Muscle of leg (tissue), 3 donors: ENCODE measurements at regions not wholly inside any gene's neighbourhood (a gene's known extent, or its start where the extent isn't known, plus 50 kb on each side); places are given as distances from the start of the nearest gene placed in this dataset.

Experiments used
- DNase-seq: peaks from one replicate; pipeline ENCODE4 v3.0.0; 2013
- H3K27ac ChIP-seq: one replicate; pipeline ENCODE4 v1.5.1; 2013; ENCODE audit warnings: mild to moderate bottlenecking, low read length, control low read depth
- H3K27me3 ChIP-seq: one replicate; pipeline ENCODE4 v1.6.1; 2013; ENCODE audit warnings: low read length; ENCODE audit not compliant: control insufficient read depth, insufficient read depth
- H3K36me3 ChIP-seq: one replicate; pipeline ENCODE4 v1.6.1; 2013; ENCODE audit warnings: low read length; ENCODE audit not compliant: control insufficient read depth, insufficient read depth
- H3K4me1 ChIP-seq: one replicate; pipeline ENCODE4 v1.6.1; 2013; ENCODE audit warnings: low read length; ENCODE audit not compliant: control insufficient read depth, insufficient read depth
- H3K4me3 ChIP-seq: one replicate; pipeline ENCODE4 v1.5.1; 2013; ENCODE audit warnings: low read length, control low read depth
- H3K9me3 ChIP-seq: replicated peaks from 2 replicates; pipeline ENCODE4 v1.6.1; 2013; ENCODE audit warnings: low read depth, low read length; ENCODE audit not compliant: control insufficient read depth
- WGBS: methylation state at CpG from one replicate; pipeline ENCODE4 v1.1.5; 2013; ENCODE audit warnings: missing lambda C conversion rate; ENCODE audit not compliant: insufficient coverage; 5-methylcytosine and 5-hydroxymethylcytosine counted together

DNA sequence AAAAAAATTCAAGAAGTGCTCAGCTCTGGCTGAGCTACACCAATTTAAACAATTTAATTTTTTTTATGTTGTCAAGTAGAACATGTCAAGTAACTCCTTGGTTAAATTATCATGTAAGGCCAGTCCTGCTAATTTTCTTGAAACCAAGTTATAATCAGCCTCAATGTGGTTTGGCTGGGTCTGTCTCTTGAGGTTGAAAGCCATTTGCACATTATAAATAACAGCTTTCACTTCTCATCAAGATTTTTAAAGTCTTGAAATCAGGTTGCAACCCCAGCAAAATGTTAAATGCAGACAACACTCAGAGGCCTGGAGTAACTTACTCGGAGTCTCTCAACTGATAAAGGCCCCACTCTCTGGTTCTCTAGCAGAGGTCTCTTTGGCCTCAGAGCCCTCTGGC lies 324.4 kb downstream of the BRD1 start:
- no peak for DNase-seq
- H3K9me3 ChIP-seq = no peaks in the 10 kb centered on the region
- 20% methylated on average over 1 of the region's 1 CpG for WGBS
- H3K4me1 ChIP-seq = no peaks in the 10 kb centered on the region
- H3K4me3 ChIP-seq = no peak overlapping the region
- H3K27ac ChIP-seq = no peak overlapping the region
- H3K27me3 ChIP-seq = no peaks in the 10 kb centered on the region
- no peaks in the 10 kb centered on the region for H3K36me3 ChIP-seq

DNA sequence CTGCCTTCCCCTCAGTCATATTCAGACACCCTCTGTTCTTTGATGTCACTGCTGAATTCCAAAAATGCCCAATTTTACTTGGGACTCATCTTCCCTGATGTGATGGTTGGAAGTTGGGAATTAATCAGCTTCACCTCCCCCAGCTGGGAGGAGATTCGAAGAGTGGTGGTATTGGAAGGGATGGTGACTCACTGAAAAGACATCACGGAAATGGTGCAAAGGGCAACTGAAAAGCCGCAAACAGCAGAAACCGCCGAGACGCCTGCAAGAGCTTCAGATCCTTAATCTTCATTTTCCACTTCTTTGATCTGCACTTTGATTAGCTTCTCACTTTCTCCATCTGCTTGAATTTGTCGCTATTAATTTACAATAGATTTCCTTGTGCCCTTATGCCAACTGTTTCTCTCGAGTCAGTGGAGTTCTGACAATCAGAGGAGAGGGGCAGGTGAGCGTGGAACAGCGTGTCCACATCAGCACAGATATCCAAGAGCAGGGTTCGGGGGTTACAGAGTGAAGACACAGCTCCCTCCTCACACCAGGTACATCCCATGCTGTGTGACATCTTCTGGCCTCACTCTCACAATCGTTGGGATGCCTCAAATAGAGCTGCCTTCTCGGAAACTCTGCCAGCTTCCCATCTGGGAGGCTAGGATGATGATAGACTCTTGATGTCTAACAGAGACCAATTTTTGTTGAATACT lies 325.4 kb downstream of the BRD1 start:
- Histone ChIP-seq H3K9me3 (no peaks in the 10 kb centered on the region), H3K4me1 (no peaks in the 10 kb centered on the region), H3K4me3 (no peak overlapping the region), H3K36me3 (no peaks in the 10 kb centered on the region), H3K27me3 (no peaks in the 10 kb centered on the region), H3K27ac (no peak overlapping the region)
- no peak for DNase-seq
- WGBS = 98% methylated on average over 4 of the region's 13 CpGs

DNA sequence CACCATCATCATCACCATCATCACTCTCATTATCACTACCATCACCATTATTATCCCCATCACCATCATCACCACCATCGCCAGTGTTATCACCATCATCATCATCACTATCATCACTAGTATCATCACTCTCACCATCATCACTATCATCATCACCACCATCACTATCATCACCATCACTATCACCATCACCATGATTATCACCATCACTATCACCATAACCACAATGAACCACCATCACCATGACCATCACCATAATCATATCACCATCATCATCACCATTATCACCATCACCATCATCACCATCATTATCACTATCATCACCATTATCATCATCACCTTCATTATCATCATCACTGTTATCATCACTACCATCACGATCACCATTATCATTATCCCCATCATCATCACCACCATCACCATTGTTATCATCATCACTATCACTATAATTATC lies 326.7 kb downstream of the BRD1 start:
- Histone ChIP-seq H3K27ac (no peak overlapping the region), H3K4me3 (no peak overlapping the region), H3K27me3 (no peaks in the 10 kb centered on the region), H3K36me3 (no peaks in the 10 kb centered on the region), H3K9me3 (no peaks in the 10 kb centered on the region), H3K4me1 (no peaks in the 10 kb centered on the region)
- no peak for DNase-seq
- 93% methylated on average over 2 of the region's 2 CpGs for WGBS

DNA sequence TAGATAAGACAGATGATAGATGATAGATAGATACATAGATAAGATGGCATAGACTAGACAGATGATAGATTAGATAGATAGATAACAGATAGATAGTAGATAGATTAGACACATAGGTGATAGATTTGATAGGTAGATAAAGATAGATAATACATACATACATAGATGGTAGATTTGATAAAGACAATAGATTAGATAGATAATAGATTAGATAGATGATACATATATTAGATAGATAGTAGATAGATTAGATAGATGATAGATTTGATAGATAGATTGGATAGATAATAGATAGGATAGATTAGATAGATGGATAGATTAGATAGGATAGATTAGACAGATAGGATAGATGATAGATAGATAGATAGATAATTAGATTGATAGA lies 327.6 kb downstream of the BRD1 start:
- no peak for DNase-seq
- H3K27me3 ChIP-seq = no peaks in the 10 kb centered on the region

DNA sequence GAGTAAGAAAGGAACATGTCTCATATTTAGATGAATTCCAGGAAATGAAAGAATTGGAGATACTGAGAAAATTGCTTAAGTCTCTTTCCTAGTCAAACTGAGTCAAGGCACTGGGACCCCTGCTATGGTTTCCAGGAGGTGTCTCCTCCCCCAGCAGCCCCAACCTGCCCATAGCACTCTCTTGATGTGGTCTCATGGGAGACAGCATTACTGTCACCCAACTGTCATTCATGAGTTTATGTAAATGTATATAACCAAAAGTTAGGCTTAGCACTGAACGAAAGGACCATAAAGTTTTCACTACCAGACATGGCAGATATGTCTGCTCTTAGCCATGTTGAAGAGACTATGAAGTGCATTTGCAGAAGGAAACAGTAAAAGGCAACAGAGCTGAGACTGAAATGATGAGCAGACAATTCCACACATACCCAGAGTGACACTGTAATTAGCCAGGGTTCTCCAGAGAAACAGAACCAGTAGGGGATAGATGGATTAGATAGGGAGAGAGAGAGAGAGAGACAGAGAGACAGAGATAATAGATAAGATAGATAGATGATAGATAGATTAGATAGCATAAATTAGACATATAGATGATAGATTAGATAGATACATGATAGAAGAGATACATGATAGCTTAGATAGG lies 328.1 kb downstream of the BRD1 start:
- no peaks in the 10 kb centered on the region for H3K27me3 ChIP-seq
- no peaks in the 10 kb centered on the region for H3K4me1 ChIP-seq
- H3K36me3 ChIP-seq = no peaks in the 10 kb centered on the region
- H3K9me3 ChIP-seq = no peaks in the 10 kb centered on the region
- WGBS = no CpG with 5 or more reads among the region's 1 CpG
- no peak for DNase-seq
- H3K4me3 ChIP-seq = no peak overlapping the region
- no peak overlapping the region for H3K27ac ChIP-seq

More for the DNA sequence above, 327.6 kb downstream of the BRD1 start:
- Histone ChIP-seq H3K4me3 (no peak overlapping the region), H3K4me1 (no peaks in the 10 kb centered on the region), H3K36me3 (no peaks in the 10 kb centered on the region), H3K9me3 (no peaks in the 10 kb centered on the region), H3K27ac (no peak overlapping the region)

DNA sequence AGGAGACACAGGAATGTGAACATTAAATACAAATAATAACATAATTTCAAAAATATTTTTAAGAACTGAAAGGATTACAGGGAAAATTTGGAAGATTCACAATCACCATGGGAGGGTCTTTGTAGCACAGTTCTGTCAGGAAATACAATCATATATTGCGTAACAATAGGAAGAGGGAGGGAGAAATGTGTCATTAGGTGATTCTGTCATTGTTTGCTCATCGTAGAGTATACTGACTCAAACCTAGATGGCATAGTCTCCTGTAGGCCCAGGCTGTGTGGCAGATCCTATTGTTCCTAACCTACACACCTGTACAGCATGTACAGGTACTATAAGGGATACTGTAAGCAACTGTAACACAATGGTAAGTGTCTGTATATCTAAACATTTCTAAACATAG lies 330.4 kb downstream of the BRD1 start:
- Histone ChIP-seq H3K9me3 (no peaks in the 10 kb centered on the region), H3K27ac (no peak overlapping the region), H3K36me3 (no peaks in the 10 kb centered on the region), H3K4me3 (no peak overlapping the region), H3K27me3 (no peaks in the 10 kb centered on the region), H3K4me1 (no peaks in the 10 kb centered on the region)
- DNase-seq = no peak
- no CpG with 5 or more reads among the region's 2 CpGs for WGBS

DNA sequence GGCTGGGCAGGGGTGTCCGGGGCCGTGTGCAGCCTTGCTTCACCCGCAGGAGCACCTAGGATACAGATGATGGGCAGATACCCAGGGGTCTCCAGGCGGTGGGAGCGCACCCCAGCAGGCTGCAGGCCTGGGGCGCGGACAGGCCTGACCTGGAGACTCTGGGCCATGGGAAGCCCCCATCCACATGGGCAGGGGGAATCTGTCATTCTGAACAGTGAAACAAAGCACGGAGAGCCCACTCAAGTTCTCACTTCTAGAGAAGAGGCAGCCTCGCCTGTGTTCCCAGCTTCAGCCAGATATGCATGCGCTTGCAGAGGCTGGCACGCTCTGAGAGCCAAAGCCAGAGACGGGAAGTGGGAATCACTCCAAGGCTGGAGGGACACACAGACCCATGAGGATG lies 333.1 kb downstream of the BRD1 start:
- Histone ChIP-seq H3K27me3 (no peaks in the 10 kb centered on the region), H3K9me3 (no peaks in the 10 kb centered on the region), H3K36me3 (no peaks in the 10 kb centered on the region), H3K4me1 (no peaks in the 10 kb centered on the region), H3K27ac (no peak overlapping the region), H3K4me3 (no peak overlapping the region)
- WGBS = 85% methylated on average over 12 of the region's 12 CpGs
- DNase-seq = no peak

DNA sequence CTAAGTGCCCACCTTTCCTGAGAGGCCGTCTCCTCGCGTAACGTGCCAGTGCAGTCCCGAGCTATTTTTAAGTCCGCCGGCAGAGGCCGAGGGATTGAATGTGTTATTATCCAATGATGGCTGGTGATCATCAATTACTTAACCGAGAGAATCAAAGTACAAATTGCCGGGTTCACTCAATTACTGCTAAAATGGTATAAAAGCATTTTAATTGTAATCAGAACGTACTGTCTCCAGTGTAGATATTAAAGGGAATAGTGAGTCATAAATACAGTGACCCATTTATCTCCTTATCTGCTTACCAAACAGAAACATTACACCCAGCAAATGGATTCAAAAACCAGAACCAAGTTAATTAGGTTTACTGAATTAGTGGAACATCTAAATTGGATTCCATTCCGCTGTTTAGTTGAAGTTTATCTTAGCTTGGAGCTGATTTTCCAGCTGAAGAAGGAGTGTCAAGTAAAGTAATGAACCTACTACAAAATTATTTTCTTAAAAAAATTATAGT lies 334.9 kb downstream of the BRD1 start:
- H3K27me3 ChIP-seq = peaks cover 3% of the 10 kb centered on the region
- H3K36me3 ChIP-seq = no peaks in the 10 kb centered on the region
- 80% methylated on average over 7 of the region's 12 CpGs for WGBS

DNA sequence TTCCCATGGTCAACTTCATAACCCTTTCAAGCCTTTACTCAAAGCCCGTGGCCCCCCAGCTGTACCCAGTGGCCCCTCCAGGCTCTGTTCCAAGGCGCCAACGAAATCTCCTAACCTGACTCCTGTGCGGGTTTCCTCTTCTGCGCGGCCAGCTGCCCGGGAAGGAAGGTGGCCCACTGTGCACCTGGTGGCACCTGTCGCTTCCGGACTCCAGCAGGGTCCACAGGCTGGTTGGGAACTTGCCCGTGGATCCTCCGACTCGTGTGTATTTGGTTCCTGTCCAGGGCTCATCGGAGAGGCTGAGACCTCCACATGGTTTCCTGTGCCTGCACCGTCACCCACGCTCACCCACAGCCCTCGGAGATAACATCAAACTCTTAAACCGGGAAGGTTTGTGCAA lies 335.4 kb downstream of the BRD1 start:
- H3K9me3 ChIP-seq = no peaks in the 10 kb centered on the region
- no peak overlapping the region for H3K27ac ChIP-seq
- WGBS = 83% methylated on average over 17 of the region's 17 CpGs
- no peak for DNase-seq
- H3K4me3 ChIP-seq = no peak overlapping the region
- peaks cover 3% of the 10 kb centered on the region for H3K27me3 ChIP-seq
- no peaks in the 10 kb centered on the region for H3K36me3 ChIP-seq
- H3K4me1 ChIP-seq = no peaks in the 10 kb centered on the region

More for the DNA sequence above, 334.9 kb downstream of the BRD1 start:
- no peak for DNase-seq
- Histone ChIP-seq H3K4me3 (no peak overlapping the region), H3K4me1 (no peaks in the 10 kb centered on the region), H3K27ac (no peak overlapping the region), H3K9me3 (no peaks in the 10 kb centered on the region)

DNA sequence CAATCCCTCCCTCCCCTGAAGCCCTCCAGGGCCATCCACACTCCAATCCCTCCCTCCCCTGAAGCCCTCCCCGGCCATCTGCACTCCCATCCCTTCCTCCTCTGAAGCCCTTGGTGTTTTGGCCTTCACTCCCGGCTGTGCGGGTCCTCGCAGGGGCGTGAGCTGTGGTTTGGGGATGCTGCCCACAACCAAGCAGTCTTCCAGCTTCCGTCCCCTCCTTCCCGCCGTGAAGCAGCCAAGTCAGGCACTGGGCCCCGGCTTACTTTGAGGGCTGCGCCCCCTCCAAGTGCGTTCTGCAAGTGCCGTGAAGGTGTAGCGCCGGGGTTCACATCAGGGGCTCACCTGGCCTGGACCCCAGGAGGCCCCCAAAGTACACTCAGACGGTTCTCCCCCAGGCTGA lies 335.9 kb downstream of the BRD1 start:
- no peaks in the 10 kb centered on the region for H3K36me3 ChIP-seq
- no peaks in the 10 kb centered on the region for H3K4me1 ChIP-seq
- H3K27me3 ChIP-seq = peaks cover 3% of the 10 kb centered on the region
- H3K9me3 ChIP-seq = no peaks in the 10 kb centered on the region
- no peak for DNase-seq
- no peak overlapping the region for H3K4me3 ChIP-seq
- 75% methylated on average over 15 of the region's 15 CpGs for WGBS
- H3K27ac ChIP-seq = no peak overlapping the region
